H9 (cell line): ENCODE measurements at regions not wholly inside any gene's neighbourhood (a gene's known extent, or its start where the extent isn't known, plus 50 kb on each side); places are given as distances from the start of the nearest gene placed in this dataset.
A peak's percentile ranks its signal among the peaks of the same experiment; 100 is the strongest.

Experiments used
- DNase-seq: peaks from one replicate; pipeline ENCODE4 v3.0.0-alpha.2; 2017
- H2AFZ ChIP-seq: one replicate; pipeline ENCODE4 v1.6.1; 2013; ENCODE audit warnings: mild to moderate bottlenecking, low read length, control low read depth, moderate library complexity
- H2AK5ac ChIP-seq: 2 replicates; pipeline ENCODE4 v1.6.1; 2013; ENCODE audit warnings: low read length, control low read depth, mixed read lengths; ENCODE audit not compliant: insufficient read length
- H2BK120ac ChIP-seq: one replicate; pipeline ENCODE4 v1.6.1; 2013; ENCODE audit warnings: low read depth, mild to moderate bottlenecking, low read length, control low read depth, inconsistent platforms; ENCODE audit not compliant: poor library complexity, severe bottlenecking
- H2BK12ac ChIP-seq: 2 replicates; pipeline ENCODE4 v1.6.1; 2013; ENCODE audit warnings: low read length, control low read depth, mixed read lengths, low read depth; ENCODE audit not compliant: insufficient read length
- H2BK15ac ChIP-seq: 2 replicates; pipeline ENCODE4 v1.6.1; 2013; ENCODE audit warnings: low read depth, low read length, control low read depth
- H2BK20ac ChIP-seq: one replicate; pipeline ENCODE4 v1.6.1; 2013; ENCODE audit warnings: low read depth, mild to moderate bottlenecking, low read length, control low read depth, inconsistent platforms; ENCODE audit not compliant: poor library complexity, severe bottlenecking
- H2BK5ac ChIP-seq: 2 replicates; pipeline ENCODE4 v1.6.1; 2013; ENCODE audit warnings: low read length, control low read depth, mixed read lengths; ENCODE audit not compliant: insufficient read length
- H3K14ac ChIP-seq: 2 replicates; pipeline ENCODE4 v1.6.1; 2013; ENCODE audit warnings: low read length, control low read depth; ENCODE audit not compliant: insufficient read depth
- H3K18ac ChIP-seq: 2 replicates; pipeline ENCODE4 v1.6.1; 2013; ENCODE audit warnings: low read depth, mild to moderate bottlenecking, mixed read lengths, low read length, control low read depth; ENCODE audit not compliant: insufficient read length
- H3K23ac ChIP-seq: 2 replicates; pipeline ENCODE4 v1.6.1; 2013; ENCODE audit warnings: low read length, control low read depth, mixed read lengths, low read depth; ENCODE audit not compliant: insufficient read length
- H3K23me2 ChIP-seq: 2 replicates; pipeline ENCODE4 v1.6.1; 2013; ENCODE audit warnings: low read depth, mild to moderate bottlenecking, mixed read lengths, low read length, control low read depth; ENCODE audit not compliant: insufficient read length, poor library complexity, severe bottlenecking
- H3K27ac ChIP-seq: 2 replicates; pipeline ENCODE4 v1.5.1; 2013; ENCODE audit warnings: low read length, control low read depth, mixed read lengths, low read depth; ENCODE audit not compliant: insufficient read length
- H3K27me3 ChIP-seq: 2 replicates; pipeline ENCODE4 v1.6.1; 2013; ENCODE audit warnings: low read length, control low read depth, inconsistent platforms; ENCODE audit not compliant: insufficient read depth
- H3K4ac ChIP-seq: 2 replicates; pipeline ENCODE4 v1.6.1; 2013; ENCODE audit warnings: low read depth, mild to moderate bottlenecking, control low read depth, inconsistent platforms, low read length, moderate library complexity
- H3K4me1 ChIP-seq: 2 replicates; pipeline ENCODE4 v1.6.1; 2013; ENCODE audit warnings: low read length, control low read depth, inconsistent platforms; ENCODE audit not compliant: insufficient read depth
- H3K4me2 ChIP-seq: 2 replicates; pipeline ENCODE4 v1.6.1; 2013; ENCODE audit warnings: low read length, control low read depth, mixed read lengths; ENCODE audit not compliant: insufficient read length, insufficient read depth
- H3K56ac ChIP-seq: 2 replicates; pipeline ENCODE4 v1.6.1; 2013; ENCODE audit warnings: low read depth, mild to moderate bottlenecking, mixed read lengths, low read length, control low read depth; ENCODE audit not compliant: insufficient read length
- H3K79me1 ChIP-seq: 2 replicates; pipeline ENCODE4 v1.6.1; 2013; ENCODE audit warnings: low read depth, mild to moderate bottlenecking, moderate library complexity, low read length, control low read depth, inconsistent platforms; ENCODE audit not compliant: insufficient read depth, poor library complexity, severe bottlenecking
- H3K79me2 ChIP-seq: 2 replicates; pipeline ENCODE4 v1.6.1; 2013; ENCODE audit warnings: low read length, control low read depth, inconsistent platforms; ENCODE audit not compliant: insufficient read depth
- H3K9ac ChIP-seq: 2 replicates; pipeline ENCODE4 v1.6.1; 2013; ENCODE audit warnings: low read length, control low read depth, mixed read lengths; ENCODE audit not compliant: insufficient read length; ENCODE audit errors: extremely low read depth
- H3K9me3 ChIP-seq: one replicate; pipeline ENCODE4 v1.6.1; 2013; ENCODE audit warnings: low read depth, low read length, inconsistent platforms; ENCODE audit not compliant: control insufficient read depth
- H3T11ph ChIP-seq: one replicate; pipeline ENCODE4 v1.6.1; 2013; ENCODE audit warnings: mild to moderate bottlenecking, low read length, control low read depth, inconsistent platforms
- H4K20me1 ChIP-seq: one replicate; pipeline ENCODE4 v1.6.1; 2013; ENCODE audit not compliant: control insufficient read depth, insufficient read length, insufficient read depth
- H4K5ac ChIP-seq: 2 replicates; pipeline ENCODE4 v1.6.1; 2013; ENCODE audit warnings: low read depth, mild to moderate bottlenecking, mixed read lengths, low read length, control low read depth; ENCODE audit not compliant: insufficient read length
- H4K8ac ChIP-seq: replicated peaks from 2 replicates; pipeline ENCODE4 v1.6.1; 2013; ENCODE audit warnings: low read length, control low read depth, mixed read lengths, low read depth; ENCODE audit not compliant: insufficient read length
- H4K91ac ChIP-seq: 2 replicates; pipeline ENCODE4 v1.6.1; 2013; ENCODE audit warnings: low read depth, mild to moderate bottlenecking, moderate library complexity, mixed read lengths, low read length, control low read depth; ENCODE audit not compliant: insufficient read length
- H3K27ac Mint-ChIP-seq, 3 experiments: 2 replicates in 2 of 3; 3 replicates in 1 of 3; pipeline ENCODE4 v1.8.0; 2020 to 2021; ENCODE audit warnings: mixed read lengths in 3 of 3, mild to moderate bottlenecking in 1 of 3, moderate library complexity in 1 of 3
- H3K27me3 Mint-ChIP-seq: 2 replicates; pipeline ENCODE4 v1.8.0; 2021; ENCODE audit warnings: low read depth, mild to moderate bottlenecking, moderate library complexity, mixed read lengths
- H3K36me3 Mint-ChIP-seq, 3 experiments: 2 replicates in 2 of 3; 3 replicates in 1 of 3; pipeline ENCODE4 v1.8.0; 2020 to 2021; ENCODE audit warnings: low read depth in 3 of 3, mixed read lengths in 3 of 3; ENCODE audit not compliant: insufficient read depth in 1 of 3
- H3K4me1 Mint-ChIP-seq, 2 experiments: 2 replicates each; pipeline ENCODE4 v1.8.0; 2020; ENCODE audit warnings: mixed read lengths in 2 of 2
- H3K4me3 Mint-ChIP-seq, 2 experiments: 2 replicates in 1 of 2; 3 replicates in 1 of 2; pipeline ENCODE4 v1.8.0; 2020 to 2021; ENCODE audit warnings: mild to moderate bottlenecking in 2 of 2, mixed read lengths in 2 of 2, moderate library complexity in 1 of 2
- H3K9me3 Mint-ChIP-seq, 2 experiments: 2 replicates in 1 of 2; 3 replicates in 1 of 2; pipeline ENCODE4 v1.8.0; 2020; ENCODE audit warnings: mild to moderate bottlenecking in 2 of 2, mixed read lengths in 2 of 2, moderate library complexity in 1 of 2
- WGBS: extraction: QIAGEN DNeasy Blood & Tissue Kit; methylation state at CpG from one replicate; pipeline ENCODE4 v1.1.7; 2013; ENCODE audit warnings: missing lambda C conversion rate, low lambda C conversion rate, mixed read lengths; ENCODE audit not compliant: insufficient read length; ENCODE audit errors: extremely low coverage; 5-methylcytosine and 5-hydroxymethylcytosine counted together
- TF ChIP-seq, protein P1 (sequence below): fragments of 200-600 bp; sonication (generic); conservative IDR thresholded peaks from 3 replicates; pipeline ENCODE4 v1.8.0; 2021; ENCODE audit warnings: antibody characterized with exemption, mild to moderate bottlenecking

- Histone ChIP-seq H3K4me2 (no peak overlapping the region), H3K9me3 (no peaks in the 10 kb centered on the region)
Observed at GRCh38 chr15:58313810-58314592, 117.8 kb upstream of the LIPC start.

More at GRCh38 chr15:58313810-58314592, 117.8 kb upstream of the LIPC start:
- Histone ChIP-seq H4K5ac (no peak overlapping the region), H3K56ac (no peak overlapping the region), H3K14ac (no peak overlapping the region), H3K27me3 (no peaks in the 10 kb centered on the region), H3K79me1 (no peaks in the 10 kb centered on the region), H3K79me2 (no peaks in the 10 kb centered on the region), H3K18ac (no peak overlapping the region), H3T11ph (no peak overlapping the region), H3K4me1 (no peaks in the 10 kb centered on the region), H3K23me2 (no peaks in the 10 kb centered on the region), H2AFZ (peak overlapping the region; percentile 22), H4K8ac (no peak overlapping the region), H4K20me1 (no peaks in the 10 kb centered on the region), H3K9ac (no peak overlapping the region), H3K27ac (no peak overlapping the region), H4K91ac (no peak overlapping the region), H2BK5ac (no peak overlapping the region), H3K4ac (no peak overlapping the region), H2BK20ac (no peak overlapping the region), H3K23ac (no peak overlapping the region), H2BK15ac (no peak overlapping the region), H2BK120ac (no peak overlapping the region), H2BK12ac (no peak overlapping the region), H2AK5ac (no peak overlapping the region)
- Mint-ChIP-seq H3K4me3 (no peak overlapping the region), H3K27me3 (no peaks in the 10 kb centered on the region; the same call in 1 of the 2 replicates), H3K4me1 (peaks cover 0 to 5% of the 10 kb centered on the region in 2 experiments; a peak in 1 of 4 replicates), H3K36me3 (no peaks in the 10 kb centered on the region; a peak in 1 of 7 replicates), H3K27ac (no peak overlapping the region), H3K9me3 (no peaks in the 10 kb centered on the region)
- DNase-seq: no peak
- no CpG with 5 or more reads among the region's 6 CpGs for WGBS
- TF ChIP-seq, protein P1, sequence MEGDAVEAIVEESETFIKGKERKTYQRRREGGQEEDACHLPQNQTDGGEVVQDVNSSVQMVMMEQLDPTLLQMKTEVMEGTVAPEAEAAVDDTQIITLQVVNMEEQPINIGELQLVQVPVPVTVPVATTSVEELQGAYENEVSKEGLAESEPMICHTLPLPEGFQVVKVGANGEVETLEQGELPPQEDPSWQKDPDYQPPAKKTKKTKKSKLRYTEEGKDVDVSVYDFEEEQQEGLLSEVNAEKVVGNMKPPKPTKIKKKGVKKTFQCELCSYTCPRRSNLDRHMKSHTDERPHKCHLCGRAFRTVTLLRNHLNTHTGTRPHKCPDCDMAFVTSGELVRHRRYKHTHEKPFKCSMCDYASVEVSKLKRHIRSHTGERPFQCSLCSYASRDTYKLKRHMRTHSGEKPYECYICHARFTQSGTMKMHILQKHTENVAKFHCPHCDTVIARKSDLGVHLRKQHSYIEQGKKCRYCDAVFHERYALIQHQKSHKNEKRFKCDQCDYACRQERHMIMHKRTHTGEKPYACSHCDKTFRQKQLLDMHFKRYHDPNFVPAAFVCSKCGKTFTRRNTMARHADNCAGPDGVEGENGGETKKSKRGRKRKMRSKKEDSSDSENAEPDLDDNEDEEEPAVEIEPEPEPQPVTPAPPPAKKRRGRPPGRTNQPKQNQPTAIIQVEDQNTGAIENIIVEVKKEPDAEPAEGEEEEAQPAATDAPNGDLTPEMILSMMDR: no peak
